ENCODE measurements at regions not wholly inside any gene's neighbourhood (a gene's known extent, or its start where the extent isn't known, plus 50 kb on each side); places are given as distances from the start of the nearest gene placed in this dataset.
"Not testable (repeated sequence)": the region's sequence is repeated elsewhere in the genome, so short reads cannot be mapped to it uniquely, and the experiment has no call there.

DNA sequence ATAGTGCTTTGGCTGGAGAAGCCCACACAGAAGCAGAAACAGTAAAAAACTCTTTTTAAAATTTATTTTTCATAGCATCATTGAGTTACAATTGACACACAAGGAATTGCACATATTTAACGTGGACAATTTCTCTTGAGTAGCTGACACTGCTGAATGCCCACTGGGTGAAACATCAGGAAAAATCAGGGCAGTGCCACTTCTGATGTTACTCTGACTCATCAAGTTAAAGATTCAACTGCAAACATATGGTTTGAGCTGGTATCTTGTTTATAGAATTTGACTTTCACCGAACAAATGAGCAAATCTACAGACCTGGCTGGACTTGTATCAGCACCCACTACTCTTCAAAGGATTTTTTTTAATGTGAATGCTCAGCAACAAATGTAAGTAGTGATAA lies 66.3 kb upstream of the CTSV start:
- not testable (repeated sequence) for TF ChIP-seq CTCF, EZH2 (IDR thresholded peaks at IDR 0.05)

Measured in neural progenitor cell (in vitro differentiated cells).